GM18508 (cell line): ENCODE measurements at regions not wholly inside any gene's neighbourhood (a gene's known extent, or its start where the extent isn't known, plus 50 kb on each side); places are given as distances from the start of the nearest gene placed in this dataset.
"Not testable (repeated sequence)": the region's sequence is repeated elsewhere in the genome, so short reads cannot be mapped to it uniquely, and the experiment has no call there.

Source experiments
- ATAC-seq: cut with Tn5 transposase; IDR thresholded peaks from one replicate; pipeline ENCODE4 v1.9.1; 2021; ENCODE audit warnings: moderate number of reproducible peaks; ENCODE audit not compliant: insufficient read depth, unreplicated experiment

- ATAC-seq, result no peak
These were observed 909.1 kb upstream of the ROBO1 start for GRCh38 chr3:80676866-80677265.

- ATAC-seq, result no peak
These were observed 908.5 kb upstream of the ROBO1 start for GRCh38 chr3:80676261-80676660.

- no peak for ATAC-seq
These were observed 908.0 kb upstream of the ROBO1 start for GRCh38 chr3:80675790-80676189.

GRCh38 chr3:80668600-80669294 lies 900.9 kb upstream of the ROBO1 start:
- no peak for ATAC-seq

- ATAC-seq, result no peak
These were observed 900.3 kb upstream of the ROBO1 start for GRCh38 chr3:80668100-80668499.

GRCh38 chr3:80663426-80663825 lies 895.6 kb upstream of the ROBO1 start:
- no peak for ATAC-seq

GRCh38 chr3:80655216-80655615 lies 887.4 kb upstream of the ROBO1 start:
- no peak for ATAC-seq

- ATAC-seq, result no peak
These were observed 881.4 kb upstream of the ROBO1 start for GRCh38 chr3:80649170-80649569.

- no peak for ATAC-seq
These were observed 875.6 kb upstream of the ROBO1 start for GRCh38 chr3:80643421-80643820.

- no peak for ATAC-seq
These were observed 850.8 kb upstream of the ROBO1 start for GRCh38 chr3:80618295-80619256.

- no peak for ATAC-seq
These were observed 844.6 kb upstream of the ROBO1 start for GRCh38 chr3:80612366-80612765.

GRCh38 chr3:80608072-80608471 lies 840.3 kb upstream of the ROBO1 start:
- ATAC-seq, result not testable (repeated sequence)

- no peak for ATAC-seq
These were observed 838.3 kb upstream of the ROBO1 start for GRCh38 chr3:80606073-80606472.

- ATAC-seq, result no peak
These were observed 833.7 kb upstream of the ROBO1 start for GRCh38 chr3:80601479-80601878.

GRCh38 chr3:80592792-80593191 lies 825.0 kb upstream of the ROBO1 start:
- no peak for ATAC-seq

- no peak for ATAC-seq
These were observed 818.5 kb upstream of the ROBO1 start for GRCh38 chr3:80586338-80586737.

GRCh38 chr3:80580146-80580545 lies 812.3 kb upstream of the ROBO1 start:
- no peak for ATAC-seq

GRCh38 chr3:80564391-80564790 lies 796.6 kb upstream of the ROBO1 start:
- no peak for ATAC-seq

GRCh38 chr3:80559701-80560100 lies 791.9 kb upstream of the ROBO1 start:
- ATAC-seq, result no peak

- no peak for ATAC-seq
These were observed 789.0 kb upstream of the ROBO1 start for GRCh38 chr3:80556763-80557162.

GRCh38 chr3:80554304-80554703 lies 786.5 kb upstream of the ROBO1 start:
- ATAC-seq, result no peak
